ENCODE measurements at regions not wholly inside any gene's neighbourhood (a gene's known extent, or its start where the extent isn't known, plus 50 kb on each side); places are given as distances from the start of the nearest gene placed in this dataset.

DNA sequence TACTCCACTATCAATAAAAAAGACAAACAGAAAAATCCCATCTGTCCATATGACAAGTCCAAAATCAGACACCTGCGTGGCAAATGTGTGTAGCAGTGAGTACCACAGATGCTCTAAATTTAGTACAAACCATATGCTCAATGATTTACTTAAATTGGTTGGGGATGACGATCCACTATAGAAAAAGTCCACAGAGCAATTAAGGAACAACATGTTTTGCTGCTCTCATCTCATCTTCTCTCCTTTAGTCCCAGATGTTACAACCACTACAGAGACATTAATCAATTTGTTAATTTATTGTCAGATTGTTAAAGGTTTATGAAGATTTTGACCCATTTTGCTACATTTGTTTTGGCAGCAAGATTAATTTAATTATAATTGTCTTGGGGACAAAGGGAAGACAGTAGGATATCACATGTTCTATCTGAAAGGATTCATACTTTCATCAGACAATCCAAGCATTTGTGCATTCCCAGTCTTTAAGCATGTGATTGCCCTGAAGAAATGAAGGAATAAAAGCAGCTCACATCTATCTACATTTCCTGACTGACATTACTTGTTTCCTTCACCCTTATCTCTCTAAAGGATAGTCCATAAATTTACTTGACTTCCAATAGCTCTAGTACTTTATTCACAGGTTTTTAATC, 2268.1 kb downstream of the PCDH7 start:
- H3K4me1 ChIP-seq, result no peaks in the 10 kb centered on the region
- 75 to 79% methylated on average over 2 of the region's 2 CpGs for WGBS, 2 donors
- TF ChIP-seq POLR2A (IDR thresholded peaks at IDR 0.05), result no peak
- TF ChIP-seq, protein P1, sequence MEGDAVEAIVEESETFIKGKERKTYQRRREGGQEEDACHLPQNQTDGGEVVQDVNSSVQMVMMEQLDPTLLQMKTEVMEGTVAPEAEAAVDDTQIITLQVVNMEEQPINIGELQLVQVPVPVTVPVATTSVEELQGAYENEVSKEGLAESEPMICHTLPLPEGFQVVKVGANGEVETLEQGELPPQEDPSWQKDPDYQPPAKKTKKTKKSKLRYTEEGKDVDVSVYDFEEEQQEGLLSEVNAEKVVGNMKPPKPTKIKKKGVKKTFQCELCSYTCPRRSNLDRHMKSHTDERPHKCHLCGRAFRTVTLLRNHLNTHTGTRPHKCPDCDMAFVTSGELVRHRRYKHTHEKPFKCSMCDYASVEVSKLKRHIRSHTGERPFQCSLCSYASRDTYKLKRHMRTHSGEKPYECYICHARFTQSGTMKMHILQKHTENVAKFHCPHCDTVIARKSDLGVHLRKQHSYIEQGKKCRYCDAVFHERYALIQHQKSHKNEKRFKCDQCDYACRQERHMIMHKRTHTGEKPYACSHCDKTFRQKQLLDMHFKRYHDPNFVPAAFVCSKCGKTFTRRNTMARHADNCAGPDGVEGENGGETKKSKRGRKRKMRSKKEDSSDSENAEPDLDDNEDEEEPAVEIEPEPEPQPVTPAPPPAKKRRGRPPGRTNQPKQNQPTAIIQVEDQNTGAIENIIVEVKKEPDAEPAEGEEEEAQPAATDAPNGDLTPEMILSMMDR (IDR thresholded peaks at IDR 0.05), result no peak
- no peaks in the 10 kb centered on the region for H3K27me3 ChIP-seq
- no peaks in the 10 kb centered on the region for H3K36me3 ChIP-seq (ENCODE audit: low read depth, missing control alignments)
- no peak overlapping the region for H3K4me3 ChIP-seq
- no peak for DNase-seq
- intact Hi-C loops (cut with DNase I; ENCODE audit: low total_unique reads), result no loop called here
- H3K27ac ChIP-seq, result no peak overlapping the region
- H3K9me3 ChIP-seq, result no peaks in the 10 kb centered on the region

DNA sequence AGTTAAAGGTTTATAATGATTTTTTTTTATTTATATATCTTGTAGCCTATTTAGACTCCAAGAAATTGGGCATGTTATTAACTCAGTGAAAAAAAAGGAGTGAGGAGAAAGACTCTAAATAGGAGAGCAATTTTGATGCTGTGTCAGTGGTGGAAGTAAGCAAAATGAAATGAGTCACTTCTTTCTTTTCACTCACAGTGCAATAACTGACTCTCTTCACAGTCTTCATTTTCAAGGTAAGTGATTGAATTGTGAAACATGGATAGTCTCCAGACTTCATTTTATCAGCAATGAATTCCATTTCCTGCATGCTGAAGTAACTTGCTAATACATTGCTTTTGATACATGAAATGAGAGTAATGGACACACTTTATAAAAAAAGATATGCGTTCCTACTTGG, 2271.5 kb downstream of the PCDH7 start:
- no peak for DNase-seq
- TF ChIP-seq, protein P1 (IDR thresholded peaks at IDR 0.05), result no peak
- TF ChIP-seq POLR2A (IDR thresholded peaks at IDR 0.05), result no peak
- Histone ChIP-seq H3K4me3 (no peak overlapping the region), H3K27me3 (no peaks in the 10 kb centered on the region), H3K4me1 (no peaks in the 10 kb centered on the region), H3K36me3 (ENCODE audit: low read depth, missing control alignments) (no peaks in the 10 kb centered on the region), H3K27ac (no peak overlapping the region), H3K9me3 (no peaks in the 10 kb centered on the region)
- 79 to 84% methylated on average over 1 of the region's 1 CpG for WGBS, 2 donors
- intact Hi-C loops (cut with DNase I; ENCODE audit: low total_unique reads), result no loop called here

DNA sequence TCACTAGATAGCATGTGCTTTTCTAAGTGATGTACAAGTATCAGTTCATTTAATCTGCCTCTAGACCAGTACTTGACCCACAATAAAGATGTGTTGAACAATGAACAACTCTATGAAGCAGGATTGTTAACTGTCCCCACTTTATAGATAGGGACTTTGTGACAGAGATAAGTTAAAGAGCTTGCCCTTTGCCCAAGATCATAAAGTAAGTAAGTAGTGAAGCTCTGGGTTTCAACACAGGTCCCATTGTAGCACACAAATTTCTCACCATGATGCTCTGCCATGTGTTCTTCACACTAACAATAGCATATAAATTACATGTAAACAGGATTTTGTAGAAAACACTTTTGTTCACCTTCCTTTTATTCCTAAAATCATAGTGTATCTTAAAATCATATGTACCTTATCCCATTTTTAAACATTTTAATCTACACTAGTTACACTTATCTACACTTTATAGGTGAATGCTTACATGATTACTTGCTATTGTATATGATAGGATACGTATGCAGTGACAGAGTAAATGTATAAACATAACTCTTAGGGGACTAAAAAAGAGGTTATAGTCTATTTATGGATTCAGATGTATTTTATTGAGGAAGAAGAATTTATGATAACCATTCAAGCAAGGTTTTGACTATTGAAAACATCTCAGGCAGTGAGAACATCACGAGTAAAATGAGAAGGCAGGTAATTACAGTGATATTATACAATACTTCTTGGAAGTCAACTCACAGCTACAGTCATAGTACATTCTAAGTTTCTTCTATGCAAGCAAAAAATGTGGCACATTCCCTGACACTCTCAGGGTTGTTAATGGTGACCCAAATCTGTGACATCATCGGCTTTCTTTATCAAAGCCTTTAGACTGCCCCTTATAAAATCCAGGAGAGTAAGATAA, 2275.1 kb downstream of the PCDH7 start:
- Histone ChIP-seq H3K4me3 (no peak overlapping the region), H3K9me3 (no peaks in the 10 kb centered on the region), H3K27me3 (no peaks in the 10 kb centered on the region), H3K36me3 (ENCODE audit: low read depth, missing control alignments) (no peaks in the 10 kb centered on the region), H3K4me1 (no peaks in the 10 kb centered on the region), H3K27ac (no peak overlapping the region)
- intact Hi-C loops (cut with DNase I; ENCODE audit: low total_unique reads), result no loop called here
- TF ChIP-seq, protein P1 (IDR thresholded peaks at IDR 0.05), result no peak
- no peak for TF ChIP-seq POLR2A (IDR thresholded peaks at IDR 0.05)
- DNase-seq, result no peak
- WGBS, 2 donors, result 77 to 87% methylated on average over 3 of the region's 3 CpGs

DNA sequence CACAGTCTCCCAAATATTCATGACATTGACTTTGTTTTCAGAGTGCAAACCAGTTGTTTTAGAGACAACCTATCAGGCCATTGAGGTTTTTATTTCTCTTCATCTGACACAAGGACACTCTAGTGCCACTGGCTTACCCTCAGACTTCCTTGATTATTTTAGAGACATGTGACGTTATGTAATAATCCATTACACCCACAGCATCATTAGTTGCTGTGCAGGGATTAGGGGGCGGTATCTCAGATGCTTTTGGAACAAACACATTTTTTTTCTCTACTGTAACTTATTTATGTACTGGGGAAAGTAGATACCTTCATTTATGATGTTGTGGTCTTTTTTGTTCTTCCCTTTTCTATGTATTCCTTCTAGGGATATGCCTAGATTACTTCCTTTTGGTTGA, 2293.1 kb downstream of the PCDH7 start:
- no peak for DNase-seq
- H3K9me3 ChIP-seq, result no peaks in the 10 kb centered on the region
- intact Hi-C loops (cut with DNase I; ENCODE audit: low total_unique reads), result no loop called here
- WGBS, 2 donors, result 78 to 82% methylated on average over 2 of the region's 2 CpGs
- no peak overlapping the region for H3K27ac ChIP-seq
- no peak overlapping the region for H3K4me3 ChIP-seq
- H3K36me3 ChIP-seq (ENCODE audit: low read depth, missing control alignments), result no peaks in the 10 kb centered on the region
- H3K4me1 ChIP-seq, result no peaks in the 10 kb centered on the region
- no peaks in the 10 kb centered on the region for H3K27me3 ChIP-seq
- TF ChIP-seq, protein P1 (IDR thresholded peaks at IDR 0.05), result no peak
- TF ChIP-seq POLR2A (IDR thresholded peaks at IDR 0.05), result no peak
